G401 (cell line): ENCODE measurements at regions not wholly inside any gene's neighbourhood (a gene's known extent, or its start where the extent isn't known, plus 50 kb on each side); places are given as distances from the start of the nearest gene placed in this dataset.
"Not testable (repeated sequence)": the region's sequence is repeated elsewhere in the genome, so short reads cannot be mapped to it uniquely, and the experiment has no call there.

Experiments used
- DNase-seq: peaks from one replicate; pipeline ENCODE4 v3.0.0-alpha.2; 2015; ENCODE audit warnings: low spot score
- in situ Hi-C: cut with HindIII; loops from 2 replicates; pipeline ENCODE4 v1.10.0; 2016; ENCODE audit warnings: low sequenced_read_pairs, mixed read lengths

GRCh38 chr5:82437565-82437964, 159.4 kb upstream of the RPS23 start:
- DNase-seq, in situ Hi-C loops: not testable (repeated sequence)

- in situ Hi-C loops: no loop called here
- no peak for DNase-seq
Measured at GRCh38 chr5:82436291-82436690, 158.1 kb upstream of the RPS23 start.

GRCh38 chr5:82434696-82435660, 156.8 kb upstream of the RPS23 start:
- in situ Hi-C loops, DNase-seq: not testable (repeated sequence)

GRCh38 chr5:82426464-82427154, 148.5 kb upstream of the RPS23 start:
- in situ Hi-C loops: no loop called here
- DNase-seq: no peak

GRCh38 chr5:82425591-82425990, 147.4 kb upstream of the RPS23 start:
- DNase-seq: no peak
- in situ Hi-C loops: no loop called here

- no peak for DNase-seq
- in situ Hi-C loops: no loop called here
Measured at GRCh38 chr5:82424211-82424610, 146.1 kb upstream of the RPS23 start.

- in situ Hi-C loops: no loop called here
- DNase-seq: no peak
Measured at GRCh38 chr5:82422751-82423181, 144.6 kb upstream of the RPS23 start.

GRCh38 chr5:82422001-82422740, 144.0 kb upstream of the RPS23 start:
- in situ Hi-C loops: no loop called here
- DNase-seq: no peak

GRCh38 chr5:82421119-82421518, 143.0 kb upstream of the RPS23 start:
- in situ Hi-C loops: no loop called here
- DNase-seq: no peak

GRCh38 chr5:82420524-82420923, 142.4 kb upstream of the RPS23 start:
- in situ Hi-C loops, DNase-seq: not testable (repeated sequence)

- in situ Hi-C loops: no loop called here
- peak; percentile 7 for DNase-seq
Measured at GRCh38 chr5:82419559-82420332, 141.6 kb upstream of the RPS23 start.

- no peak for DNase-seq
- in situ Hi-C loops: no loop called here
Measured at GRCh38 chr5:82418608-82418950, 140.4 kb upstream of the RPS23 start.

- in situ Hi-C loops: no loop called here
- no peak for DNase-seq
Measured at GRCh38 chr5:82417776-82418607, 139.8 kb upstream of the RPS23 start.

- in situ Hi-C loops: no loop called here
- DNase-seq: no peak
Measured at GRCh38 chr5:82416512-82416911, 138.4 kb upstream of the RPS23 start.

GRCh38 chr5:82414041-82414388, 135.9 kb upstream of the RPS23 start:
- in situ Hi-C loops: no loop called here

GRCh38 chr5:82413302-82414040, 135.3 kb upstream of the RPS23 start:
- DNase-seq: no peak
- in situ Hi-C loops: no loop called here

More at GRCh38 chr5:82414041-82414388, 135.9 kb upstream of the RPS23 start:
- no peak for DNase-seq

GRCh38 chr5:82408033-82408432, 129.9 kb upstream of the RPS23 start:
- no peak for DNase-seq
- in situ Hi-C loops: no loop called here
